ENCODE measurements at regions not wholly inside any gene's neighbourhood (a gene's known extent, or its start where the extent isn't known, plus 50 kb on each side); places are given as distances from the start of the nearest gene placed in this dataset.

DNA sequence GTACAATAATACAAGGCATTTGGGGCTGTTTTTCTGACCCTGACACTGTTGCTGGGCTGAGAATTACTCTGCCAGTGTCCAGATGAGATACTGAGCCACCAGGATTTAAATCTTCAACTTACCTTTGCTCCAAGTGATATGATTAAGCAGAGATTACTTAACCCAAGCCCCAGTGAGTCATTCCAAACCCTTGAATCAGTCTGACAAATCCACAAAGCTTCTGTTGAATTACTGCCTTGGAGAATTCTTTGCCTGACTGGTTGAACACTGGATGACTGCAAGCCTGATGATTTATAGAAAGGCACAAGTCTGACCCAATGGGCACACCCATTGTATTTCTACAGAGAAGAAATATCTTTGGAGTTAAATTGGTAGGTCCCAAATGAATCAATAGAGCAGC lies 88.2 kb upstream of the TSC22D2 start:
- H3K4me1 ChIP-seq: no peaks in the 10 kb centered on the region
- H3K27ac ChIP-seq: no peak overlapping the region
- no peak overlapping the region for H3K4me3 ChIP-seq
- ATAC-seq (peak in 1 of 2 donors; percentile 75), DNase-seq (no peak)
- H3K9me3 ChIP-seq: no peaks in the 10 kb centered on the region
- H3K27me3 ChIP-seq (ENCODE audit: low read depth): no peaks in the 10 kb centered on the region
- no peaks in the 10 kb centered on the region for H3K36me3 ChIP-seq
- intact Hi-C loops (cut with DNase I): no loop called here
- TF ChIP-seq, protein P1, sequence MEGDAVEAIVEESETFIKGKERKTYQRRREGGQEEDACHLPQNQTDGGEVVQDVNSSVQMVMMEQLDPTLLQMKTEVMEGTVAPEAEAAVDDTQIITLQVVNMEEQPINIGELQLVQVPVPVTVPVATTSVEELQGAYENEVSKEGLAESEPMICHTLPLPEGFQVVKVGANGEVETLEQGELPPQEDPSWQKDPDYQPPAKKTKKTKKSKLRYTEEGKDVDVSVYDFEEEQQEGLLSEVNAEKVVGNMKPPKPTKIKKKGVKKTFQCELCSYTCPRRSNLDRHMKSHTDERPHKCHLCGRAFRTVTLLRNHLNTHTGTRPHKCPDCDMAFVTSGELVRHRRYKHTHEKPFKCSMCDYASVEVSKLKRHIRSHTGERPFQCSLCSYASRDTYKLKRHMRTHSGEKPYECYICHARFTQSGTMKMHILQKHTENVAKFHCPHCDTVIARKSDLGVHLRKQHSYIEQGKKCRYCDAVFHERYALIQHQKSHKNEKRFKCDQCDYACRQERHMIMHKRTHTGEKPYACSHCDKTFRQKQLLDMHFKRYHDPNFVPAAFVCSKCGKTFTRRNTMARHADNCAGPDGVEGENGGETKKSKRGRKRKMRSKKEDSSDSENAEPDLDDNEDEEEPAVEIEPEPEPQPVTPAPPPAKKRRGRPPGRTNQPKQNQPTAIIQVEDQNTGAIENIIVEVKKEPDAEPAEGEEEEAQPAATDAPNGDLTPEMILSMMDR (IDR thresholded peaks at IDR 0.05): no peak

DNA sequence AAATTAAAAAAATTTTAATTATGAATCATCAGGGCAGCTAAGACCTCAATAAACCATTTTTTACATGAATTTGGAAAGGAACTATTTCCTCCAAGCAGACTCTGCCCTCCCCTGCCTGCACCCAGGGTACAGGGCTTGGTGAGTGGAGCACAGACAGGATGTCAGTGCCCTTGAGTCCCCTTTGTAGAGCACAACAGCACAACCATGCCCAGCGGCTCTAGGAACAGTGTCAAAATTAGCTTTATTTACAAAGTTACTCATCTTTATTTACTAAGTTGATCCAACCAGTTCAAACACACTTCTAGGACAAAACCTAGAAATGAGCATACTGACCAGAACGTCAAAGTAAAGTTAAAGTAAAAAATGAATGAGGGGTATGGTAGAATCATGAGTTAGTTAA lies 90.6 kb upstream of the TSC22D2 start:
- intact Hi-C loops (cut with DNase I): no loop called here
- Histone ChIP-seq H3K4me1 (no peaks in the 10 kb centered on the region), H3K27me3 (ENCODE audit: low read depth) (no peaks in the 10 kb centered on the region), H3K9me3 (no peaks in the 10 kb centered on the region), H3K27ac (no peak overlapping the region), H3K36me3 (no peaks in the 10 kb centered on the region), H3K4me3 (no peak overlapping the region)
- TF ChIP-seq, protein P1 (IDR thresholded peaks at IDR 0.05): no peak
- DNase-seq (no peak), ATAC-seq (no peak)

DNA sequence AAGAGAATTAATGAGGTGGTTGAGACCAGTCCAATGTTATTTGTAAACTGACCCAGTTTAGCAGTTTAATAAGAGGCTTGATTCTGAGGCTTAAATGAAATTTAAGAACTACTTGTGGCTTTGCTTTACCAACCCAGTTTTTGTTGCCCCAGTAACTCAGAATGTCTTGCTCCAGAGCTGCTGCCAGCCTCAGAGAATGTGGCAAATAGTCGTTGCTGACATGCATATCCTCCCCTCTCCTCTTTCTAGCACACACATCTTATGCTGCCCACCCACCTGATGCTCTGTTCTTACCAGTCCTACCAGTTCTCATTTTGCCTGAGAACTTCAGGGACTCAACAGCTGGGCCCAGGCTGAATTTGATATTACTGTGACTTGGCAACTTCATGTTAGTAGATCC lies 92.4 kb upstream of the TSC22D2 start:
- Histone ChIP-seq H3K4me3 (no peak overlapping the region), H3K36me3 (no peaks in the 10 kb centered on the region), H3K27me3 (ENCODE audit: low read depth) (no peaks in the 10 kb centered on the region), H3K4me1 (peaks cover 3% of the 10 kb centered on the region), H3K9me3 (no peaks in the 10 kb centered on the region), H3K27ac (no peak overlapping the region)
- intact Hi-C loops (cut with DNase I): no loop called here
- TF ChIP-seq, protein P1 (IDR thresholded peaks at IDR 0.05): no peak
- ATAC-seq (no peak), DNase-seq (no peak)

DNA sequence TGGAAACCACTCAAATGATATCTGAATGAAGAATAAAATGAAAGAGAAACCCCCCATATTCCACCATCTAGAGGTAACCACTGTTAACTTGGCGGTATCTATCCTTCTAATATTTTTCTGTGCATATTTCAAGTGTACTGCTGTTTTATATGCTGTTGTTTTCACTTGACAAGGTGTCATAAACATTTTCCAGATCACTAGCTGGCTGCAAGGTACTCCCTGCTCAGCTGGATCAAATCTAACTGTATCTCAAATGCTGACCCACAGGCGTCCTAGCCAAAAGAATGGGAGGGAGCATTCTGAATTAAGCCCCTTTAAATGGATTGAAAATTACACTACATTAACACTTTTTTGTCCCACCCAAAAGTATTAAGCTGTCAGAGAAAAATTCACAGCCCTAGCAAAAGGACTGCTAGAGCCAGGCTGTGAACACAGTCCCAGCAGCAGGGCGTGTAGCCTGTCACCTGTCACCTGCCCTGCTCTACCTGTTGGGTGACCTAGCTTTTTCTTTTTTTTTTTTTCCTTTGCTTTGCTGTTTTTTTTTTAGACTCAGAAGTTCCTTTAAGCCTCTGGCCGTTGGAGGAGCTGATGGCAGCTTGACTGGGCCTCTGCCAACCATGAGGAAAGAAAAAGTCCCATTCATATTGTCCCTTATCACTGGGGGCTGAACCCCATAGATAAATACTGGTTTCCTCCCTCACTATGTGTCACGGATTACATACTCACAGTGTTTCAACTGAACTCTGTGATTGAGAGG lies 93.7 kb upstream of the TSC22D2 start:
- peak; percentile 59 for DNase-seq
- ATAC-seq: peak; percentile 81 to 86
- intact Hi-C loops (cut with DNase I): no loop called here

DNA sequence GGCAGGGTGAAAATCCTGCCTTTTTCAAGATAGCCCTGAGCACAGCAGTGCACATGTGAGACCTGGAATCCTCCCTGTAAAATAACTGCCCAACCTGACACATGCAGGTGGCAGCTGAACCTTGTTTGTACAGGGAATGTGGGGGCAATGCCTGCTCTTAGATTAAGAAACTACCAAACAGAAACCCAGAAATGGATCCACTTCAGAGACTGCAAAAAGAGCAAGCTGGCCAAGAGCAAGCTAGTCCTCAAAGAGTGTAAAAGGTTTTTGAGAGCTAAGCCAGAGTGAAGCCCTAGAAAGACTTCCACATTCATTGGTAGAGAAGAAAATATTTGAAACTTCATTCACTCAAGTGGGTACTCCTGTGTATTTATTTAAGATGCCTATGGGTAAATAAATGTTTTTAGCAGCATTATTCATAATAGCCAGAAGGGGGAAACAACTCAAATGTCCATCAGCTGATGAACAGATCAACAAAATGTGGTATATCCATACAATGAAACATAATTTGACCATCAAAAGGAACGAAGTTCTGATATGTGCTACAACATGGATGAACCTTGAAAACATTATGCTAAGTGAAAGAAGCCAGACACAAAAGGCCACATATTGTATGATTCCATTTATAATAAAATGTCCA lies 96.0 kb upstream of the TSC22D2 start:
- peak overlapping the region; percentile 50 for H3K27ac ChIP-seq

More for the DNA sequence above, 93.7 kb upstream of the TSC22D2 start:
- peaks cover 3% of the 10 kb centered on the region for H3K4me1 ChIP-seq
- no peaks in the 10 kb centered on the region for H3K9me3 ChIP-seq
- peak overlapping the region; percentile 1 for H3K27ac ChIP-seq
- H3K27me3 ChIP-seq (ENCODE audit: low read depth): no peaks in the 10 kb centered on the region
- TF ChIP-seq, protein P1 (IDR thresholded peaks at IDR 0.05): no peak
- H3K36me3 ChIP-seq: no peaks in the 10 kb centered on the region
- no peak overlapping the region for H3K4me3 ChIP-seq

More for the DNA sequence above, 96.0 kb upstream of the TSC22D2 start:
- Histone ChIP-seq H3K36me3 (no peaks in the 10 kb centered on the region), H3K4me3 (no peak overlapping the region), H3K9me3 (no peaks in the 10 kb centered on the region), H3K27me3 (ENCODE audit: low read depth) (no peaks in the 10 kb centered on the region), H3K4me1 (peaks cover 3% of the 10 kb centered on the region)
- TF ChIP-seq, protein P1 (IDR thresholded peaks at IDR 0.05): peak; percentile 28
- intact Hi-C loops (cut with DNase I): no loop called here
- ATAC-seq (peak; percentile 86 to 87), DNase-seq (no peak)

All from lower lobe of right lung (tissue), 2 donors.